ENCODE measurements at regions not wholly inside any gene's neighbourhood (a gene's known extent, or its start where the extent isn't known, plus 50 kb on each side); places are given as distances from the start of the nearest gene placed in this dataset.

DNA sequence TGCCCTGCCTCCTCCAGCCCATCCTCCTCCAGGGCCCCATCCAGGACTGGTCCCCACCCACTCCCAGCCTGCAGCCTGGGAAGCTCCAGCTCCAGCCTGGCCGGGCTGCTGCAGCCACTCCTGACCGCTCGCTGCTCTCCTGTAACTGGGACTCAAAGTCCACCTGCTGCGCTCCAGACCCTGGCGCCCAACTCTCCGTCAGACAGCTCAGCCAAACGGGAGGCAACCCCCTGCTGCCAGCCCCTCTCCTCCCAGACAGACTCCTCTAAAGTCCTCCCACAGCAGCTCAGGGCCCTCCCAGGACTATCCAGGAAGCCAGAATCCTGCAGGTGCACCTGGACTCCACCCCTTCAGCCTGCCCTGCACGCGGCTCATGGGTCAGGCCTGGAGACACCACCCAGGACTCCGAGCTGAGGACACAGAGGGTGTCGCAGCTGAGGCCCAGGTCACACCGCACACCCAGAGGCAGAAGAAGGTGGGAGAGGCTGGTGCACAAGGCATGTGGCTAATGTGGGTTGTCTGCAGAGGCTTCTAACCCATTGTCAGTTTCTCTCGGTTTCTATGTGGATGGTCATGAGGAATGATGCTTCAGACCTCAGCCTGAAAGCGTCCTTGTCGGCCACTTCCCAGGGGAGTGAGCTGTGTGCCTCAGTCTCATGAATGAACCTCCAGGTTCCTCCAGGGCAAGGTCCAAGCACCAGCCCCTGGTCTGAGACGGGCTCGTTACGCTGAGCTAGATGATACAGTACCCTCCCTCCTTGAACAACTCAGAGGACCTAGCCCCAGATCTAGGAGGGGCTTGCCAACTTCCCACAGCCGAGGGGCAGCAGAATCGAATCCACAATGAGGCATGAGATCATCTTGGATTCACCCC lies 1514.8 kb downstream of the TBC1D22A start:
- peaks cover 42% of the 10 kb centered on the region for H3K27me3 Mint-ChIP-seq
- H3K4me3 Mint-ChIP-seq: no peak overlapping the region
- no peak overlapping the region for H3K27ac Mint-ChIP-seq
- ATAC-seq (no peak), DNase-seq (no peak)
- H3K4me1 Mint-ChIP-seq: no peaks in the 10 kb centered on the region
- no peaks in the 10 kb centered on the region for H3K9me3 Mint-ChIP-seq

DNA sequence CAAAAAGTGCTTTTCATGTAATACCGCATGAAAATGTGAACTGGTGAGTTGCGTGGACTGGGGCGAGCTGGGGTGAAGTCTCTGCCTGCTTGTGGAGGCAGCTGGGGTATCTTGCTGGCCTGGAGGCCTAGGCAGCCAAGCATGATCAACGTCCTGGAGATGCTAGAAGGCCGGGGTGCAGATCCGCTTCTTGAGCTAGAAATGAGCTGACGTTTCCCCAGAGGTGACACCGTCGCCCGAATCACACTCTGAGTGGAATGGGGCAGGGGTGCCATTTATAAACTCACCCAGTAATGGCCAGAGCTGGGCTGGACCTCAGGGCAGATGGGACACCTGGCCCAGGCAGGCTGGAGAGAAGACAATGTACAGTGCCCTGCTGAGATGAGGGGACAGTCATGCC lies 1513.0 kb downstream of the TBC1D22A start:
- Mint-ChIP-seq H3K4me3 (no peak overlapping the region), H3K4me1 (no peaks in the 10 kb centered on the region), H3K27ac (no peak overlapping the region), H3K9me3 (no peaks in the 10 kb centered on the region), H3K27me3 (peaks cover 29% of the 10 kb centered on the region)
- no peak for ATAC-seq
- DNase-seq: no peak

- ATAC-seq: no peak
- Mint-ChIP-seq H3K4me1 (no peaks in the 10 kb centered on the region), H3K27ac (no peak overlapping the region), H3K27me3 (peaks cover 8% of the 10 kb centered on the region), H3K9me3 (no peaks in the 10 kb centered on the region), H3K4me3 (no peak overlapping the region)
- no peak for DNase-seq
Observed at GRCh38 chr22:48270731-48271130, 1508.3 kb downstream of the TBC1D22A start.

DNA sequence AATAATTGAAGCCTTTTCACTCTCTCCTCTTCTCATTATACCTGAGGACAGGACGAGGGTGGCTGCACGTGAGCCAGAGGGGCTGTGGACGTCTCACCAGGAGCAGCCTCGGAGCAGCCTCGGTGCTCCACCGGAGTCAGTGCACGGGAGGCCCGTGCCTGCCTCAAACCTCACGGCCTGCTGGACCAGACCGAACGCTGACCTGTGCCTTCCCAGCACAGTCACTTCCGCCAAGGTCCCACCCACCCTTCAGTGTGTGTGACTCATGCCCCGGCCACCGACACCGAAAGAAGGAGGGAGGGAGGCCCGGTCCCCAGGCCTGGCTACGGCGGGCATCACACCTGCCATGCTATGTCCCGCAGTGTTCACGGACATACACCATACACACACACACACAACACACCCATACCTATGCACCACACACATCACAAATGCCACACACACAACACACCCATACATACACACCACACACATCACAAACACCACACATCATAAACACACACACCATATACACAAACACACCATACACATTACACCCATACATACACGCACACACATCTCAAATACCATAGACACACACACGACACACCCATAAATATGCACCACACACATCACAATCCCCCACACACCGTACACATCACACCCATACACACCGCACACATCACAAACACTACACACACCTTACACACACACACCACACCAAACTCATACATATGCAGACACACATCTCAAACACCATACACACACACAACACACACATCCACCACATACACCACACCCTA lies 1506.5 kb downstream of the TBC1D22A start:
- Mint-ChIP-seq H3K27me3 (peaks cover 4% of the 10 kb centered on the region), H3K27ac (no peak overlapping the region), H3K4me1 (no peaks in the 10 kb centered on the region), H3K9me3 (no peaks in the 10 kb centered on the region), H3K4me3 (no peak overlapping the region)
- DNase-seq (no peak), ATAC-seq (no peak)

DNA sequence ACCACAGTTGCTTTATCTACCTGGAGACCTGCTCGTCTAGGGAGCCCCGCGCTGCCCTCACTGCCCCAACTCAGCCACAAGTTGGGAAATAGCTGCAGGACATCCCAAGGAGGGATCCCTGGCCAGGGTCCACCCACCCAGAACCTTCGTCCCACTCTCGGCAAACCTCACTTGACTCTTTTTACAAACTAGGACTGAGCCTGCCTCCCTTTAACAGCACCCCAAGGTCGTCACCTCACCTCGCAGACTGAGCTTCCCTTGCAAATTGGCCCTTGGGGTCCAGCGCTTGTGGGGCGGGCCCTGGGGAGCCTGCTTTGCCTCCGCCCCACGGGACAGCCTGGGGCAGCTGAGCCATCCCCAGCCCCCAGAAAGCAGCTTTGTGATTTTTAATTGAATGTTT lies 1505.8 kb downstream of the TBC1D22A start:
- Mint-ChIP-seq H3K27ac (no peak overlapping the region), H3K4me1 (no peaks in the 10 kb centered on the region), H3K27me3 (no peaks in the 10 kb centered on the region), H3K4me3 (no peak overlapping the region), H3K9me3 (no peaks in the 10 kb centered on the region)
- DNase-seq (no peak), ATAC-seq (no peak)

DNA sequence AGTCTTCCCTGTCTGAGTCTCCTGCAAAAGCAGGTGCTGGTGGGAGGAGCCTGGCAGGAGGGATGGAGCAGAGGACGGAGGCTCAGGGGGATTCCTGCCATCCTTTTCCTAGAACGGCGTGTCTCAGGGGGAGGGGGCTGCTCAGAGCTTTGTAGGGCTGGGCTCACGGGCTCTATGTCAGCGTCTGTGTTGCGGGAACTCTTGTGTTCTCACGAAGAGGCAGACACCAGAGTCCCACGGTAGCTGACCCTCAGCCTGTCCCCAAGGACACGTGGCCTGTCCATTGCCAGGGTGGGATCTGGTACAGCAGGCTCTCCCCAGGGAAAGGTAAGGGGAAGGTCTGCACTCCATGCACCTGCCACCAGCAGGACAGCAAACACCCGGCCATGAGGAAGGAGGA lies 1505.2 kb downstream of the TBC1D22A start:
- H3K4me3 Mint-ChIP-seq: no peak overlapping the region
- ATAC-seq: no peak
- no peaks in the 10 kb centered on the region for H3K27me3 Mint-ChIP-seq
- peak overlapping the region in 1 of 2 donors; percentile 15 for H3K27ac Mint-ChIP-seq
- DNase-seq: no peak
- H3K9me3 Mint-ChIP-seq: no peaks in the 10 kb centered on the region
- no peaks in the 10 kb centered on the region for H3K4me1 Mint-ChIP-seq

DNA sequence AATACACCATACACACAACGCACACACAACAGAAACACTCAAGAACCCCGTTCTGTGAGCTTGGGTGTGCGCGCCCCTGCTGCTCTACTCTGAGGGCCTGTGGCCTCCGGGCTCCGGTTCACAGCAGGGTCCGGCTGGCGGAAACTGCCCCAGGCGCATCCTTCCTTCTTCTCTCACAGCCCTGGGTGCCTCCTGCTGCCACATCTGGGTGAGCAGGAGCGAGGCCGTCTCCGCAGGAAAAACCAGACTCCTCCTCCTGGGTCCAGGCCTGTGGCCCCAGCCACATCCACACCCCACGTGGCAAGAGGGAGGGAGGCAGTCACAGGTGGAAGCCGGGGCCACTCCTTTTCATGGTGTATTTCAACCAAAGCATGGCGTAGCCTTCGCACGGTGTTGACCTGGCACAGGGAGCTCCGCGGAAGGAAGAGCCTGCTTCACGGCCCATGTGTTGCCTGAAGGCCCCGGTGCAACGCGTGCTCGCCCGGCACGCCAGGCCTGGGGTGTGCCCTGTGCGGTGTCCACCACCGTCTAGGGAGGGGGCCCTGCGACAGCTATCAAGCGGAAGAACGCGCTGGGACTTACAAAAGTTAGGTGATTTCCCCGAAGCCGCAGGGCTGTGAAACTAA lies 1502.7 kb downstream of the TBC1D22A start:
- Mint-ChIP-seq H3K4me3 (no peak overlapping the region), H3K27me3 (no peaks in the 10 kb centered on the region), H3K4me1 (no peaks in the 10 kb centered on the region), H3K9me3 (no peaks in the 10 kb centered on the region), H3K27ac (no peak overlapping the region)
- DNase-seq (no peak), ATAC-seq (no peak)

DNA sequence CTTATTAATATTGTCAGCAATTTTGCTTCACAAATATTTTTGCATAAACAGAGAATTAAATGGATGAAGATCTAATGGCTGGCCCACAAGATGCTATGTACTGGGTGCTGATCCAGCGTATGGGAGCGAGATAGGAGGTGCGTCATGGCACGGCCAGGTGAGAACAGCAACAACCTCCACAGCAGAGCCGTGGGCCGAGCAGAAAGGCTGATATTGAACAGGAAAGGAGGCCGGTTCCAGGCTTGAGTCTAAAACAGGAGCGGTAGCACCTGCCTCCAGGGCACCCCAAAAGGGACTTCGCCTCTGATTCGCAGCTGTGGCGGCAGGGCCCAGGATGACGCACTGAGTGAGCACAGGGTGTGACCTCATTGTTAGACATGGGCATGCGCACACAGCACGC lies 1502.1 kb downstream of the TBC1D22A start:
- DNase-seq: no peak
- H3K9me3 Mint-ChIP-seq: no peaks in the 10 kb centered on the region
- H3K4me1 Mint-ChIP-seq: no peaks in the 10 kb centered on the region
- no peak overlapping the region for H3K27ac Mint-ChIP-seq
- no peak overlapping the region for H3K4me3 Mint-ChIP-seq
- H3K27me3 Mint-ChIP-seq: no peaks in the 10 kb centered on the region
- ATAC-seq: no peak

DNA sequence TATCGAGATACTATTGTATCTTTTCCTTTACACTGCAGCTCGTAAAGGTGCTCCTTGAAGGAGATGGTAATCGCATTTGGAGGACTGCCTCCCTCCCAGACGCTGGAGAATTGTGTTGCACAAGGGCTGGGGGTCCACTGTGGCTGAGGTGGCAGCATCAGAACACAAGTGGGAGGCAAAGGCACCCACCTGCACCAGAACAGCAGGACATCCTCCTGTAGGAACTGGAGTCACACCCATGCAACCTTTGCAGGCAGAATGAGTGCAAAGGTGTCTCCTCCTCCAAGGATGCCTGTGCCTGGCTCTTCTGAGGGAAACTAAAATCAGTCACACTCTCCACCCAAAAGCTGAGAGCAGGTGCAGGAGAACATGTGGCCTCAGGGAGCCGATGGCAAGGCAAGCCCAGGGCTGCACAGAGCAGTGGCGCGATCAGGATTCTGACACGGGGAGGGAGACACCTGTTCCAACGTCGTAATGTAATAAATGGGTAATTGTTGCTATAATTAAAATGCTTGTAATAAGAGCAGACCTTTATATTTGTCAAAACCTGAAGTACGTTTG lies 1501.4 kb downstream of the TBC1D22A start:
- no peak overlapping the region for H3K27ac Mint-ChIP-seq
- no peaks in the 10 kb centered on the region for H3K9me3 Mint-ChIP-seq
- ATAC-seq (no peak), DNase-seq (no peak)
- H3K4me1 Mint-ChIP-seq: no peaks in the 10 kb centered on the region
- no peak overlapping the region for H3K4me3 Mint-ChIP-seq
- no peaks in the 10 kb centered on the region for H3K27me3 Mint-ChIP-seq

DNA sequence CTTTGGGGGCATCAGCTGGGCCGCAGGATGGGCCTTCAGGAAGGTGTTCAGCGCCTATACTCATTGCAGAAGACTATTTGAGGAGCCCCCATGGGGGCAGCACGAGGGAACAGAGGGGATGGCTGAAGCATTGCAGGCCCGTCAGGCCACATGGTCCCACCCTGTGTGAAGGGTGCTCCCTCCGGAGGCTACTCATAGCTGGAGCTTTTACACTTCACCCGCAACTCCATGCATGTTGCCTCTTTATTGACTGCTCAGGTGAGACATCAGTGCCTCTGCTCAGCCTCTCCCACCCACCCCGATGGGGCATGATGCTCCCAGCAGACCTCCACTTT lies 1500.9 kb downstream of the TBC1D22A start:
- DNase-seq (no peak), ATAC-seq (no peak)
- H3K27me3 Mint-ChIP-seq: no peaks in the 10 kb centered on the region
- H3K9me3 Mint-ChIP-seq: no peaks in the 10 kb centered on the region
- H3K4me3 Mint-ChIP-seq: no peak overlapping the region
- H3K4me1 Mint-ChIP-seq: no peaks in the 10 kb centered on the region
- H3K27ac Mint-ChIP-seq: no peak overlapping the region

GRCh38 chr22:48262596-48263430 lies 1500.4 kb downstream of the TBC1D22A start:
- H3K27me3 Mint-ChIP-seq: no peaks in the 10 kb centered on the region
- no peak overlapping the region for H3K4me3 Mint-ChIP-seq
- ATAC-seq (no peak), DNase-seq (no peak)
- no peaks in the 10 kb centered on the region for H3K4me1 Mint-ChIP-seq
- no peaks in the 10 kb centered on the region for H3K9me3 Mint-ChIP-seq
- no peak overlapping the region for H3K27ac Mint-ChIP-seq

GRCh38 chr22:48261706-48262105 lies 1499.3 kb downstream of the TBC1D22A start:
- no peak for ATAC-seq
- H3K27ac Mint-ChIP-seq: no peak overlapping the region
- H3K9me3 Mint-ChIP-seq: no peaks in the 10 kb centered on the region
- H3K27me3 Mint-ChIP-seq: no peaks in the 10 kb centered on the region
- DNase-seq: no peak
- H3K4me1 Mint-ChIP-seq: no peaks in the 10 kb centered on the region
- H3K4me3 Mint-ChIP-seq: no peak overlapping the region

DNA sequence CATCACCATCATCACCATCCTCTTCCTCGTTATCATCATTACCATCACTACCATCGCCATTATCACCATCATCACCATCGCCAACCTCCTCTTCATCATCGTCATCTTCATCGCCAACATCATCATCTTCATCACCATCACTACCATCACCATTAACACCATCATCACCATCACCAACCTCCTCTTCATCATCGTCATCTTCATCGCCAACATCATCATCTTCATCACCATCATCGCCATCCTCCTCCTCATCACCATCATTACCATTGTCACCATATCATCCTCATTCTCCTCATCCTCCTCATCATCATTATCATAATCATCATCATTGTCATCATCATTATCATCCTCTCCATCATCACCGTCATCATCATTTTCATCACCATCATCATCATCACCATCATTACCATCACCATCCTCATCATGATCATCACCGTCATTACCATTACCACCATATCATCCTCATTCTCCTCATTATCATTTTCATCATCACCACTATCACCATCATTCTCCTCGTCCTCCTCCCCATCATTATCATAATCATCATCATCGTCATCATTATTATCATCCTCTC lies 1498.7 kb downstream of the TBC1D22A start:
- Mint-ChIP-seq H3K27me3 (no peaks in the 10 kb centered on the region), H3K9me3 (no peaks in the 10 kb centered on the region), H3K4me3 (no peak overlapping the region), H3K4me1 (no peaks in the 10 kb centered on the region), H3K27ac (no peak overlapping the region)
- ATAC-seq: no peak
- no peak for DNase-seq

GRCh38 chr22:48259991-48260670 lies 1497.7 kb downstream of the TBC1D22A start:
- no peaks in the 10 kb centered on the region for H3K4me1 Mint-ChIP-seq

More at GRCh38 chr22:48259991-48260670, 1497.7 kb downstream of the TBC1D22A start:
- H3K4me3 Mint-ChIP-seq: no peak overlapping the region
- ATAC-seq (no peak), DNase-seq (no peak)
- H3K9me3 Mint-ChIP-seq: no peaks in the 10 kb centered on the region
- no peak overlapping the region for H3K27ac Mint-ChIP-seq
- peaks cover 6% of the 10 kb centered on the region for H3K27me3 Mint-ChIP-seq

Measured in stimulated activated naive CD8-positive, alpha-beta T cell treated with anti-CD3 and anti-CD28 coated beads, Interleukin-15, amount 100 ng/mL, for 72 hours (primary cell).